ENCODE measurements at regions not wholly inside any gene's neighbourhood (a gene's known extent, or its start where the extent isn't known, plus 50 kb on each side); places are given as distances from the start of the nearest gene placed in this dataset.
A peak's percentile ranks its signal among the peaks of the same experiment; 100 is the strongest.

GRCh38 chr3:107236655-107237337, 140.4 kb upstream of the CCDC54 start:
- DNase-seq (ENCODE audit: low spot score) = no peak
- no peak for TF ChIP-seq CTCF (IDR thresholded peaks at IDR 0.05; ENCODE audit: extremely low read depth, missing control alignments)

- TF ChIP-seq CTCF (IDR thresholded peaks at IDR 0.05; ENCODE audit: extremely low read depth, missing control alignments) = no peak
- no peak for DNase-seq (ENCODE audit: low spot score)
Observed at GRCh38 chr3:107238787-107239186, 138.5 kb upstream of the CCDC54 start.

- TF ChIP-seq CTCF (IDR thresholded peaks at IDR 0.05; ENCODE audit: extremely low read depth, missing control alignments) = no peak
- DNase-seq (ENCODE audit: low spot score) = no peak
Observed at GRCh38 chr3:107239703-107240102, 137.5 kb upstream of the CCDC54 start.

- TF ChIP-seq CTCF (IDR thresholded peaks at IDR 0.05; ENCODE audit: extremely low read depth, missing control alignments) = no peak
- DNase-seq (ENCODE audit: low spot score) = peak; percentile 84
Observed at GRCh38 chr3:107240183-107241091, 136.8 kb upstream of the CCDC54 start.

- DNase-seq (ENCODE audit: low spot score) = no peak
- no peak for TF ChIP-seq CTCF (IDR thresholded peaks at IDR 0.05; ENCODE audit: extremely low read depth, missing control alignments)
Observed at GRCh38 chr3:107241217-107241616, 136.0 kb upstream of the CCDC54 start.

GRCh38 chr3:107242579-107242978, 134.7 kb upstream of the CCDC54 start:
- no peak for TF ChIP-seq CTCF (IDR thresholded peaks at IDR 0.05; ENCODE audit: extremely low read depth, missing control alignments)
- DNase-seq (ENCODE audit: low spot score) = no peak

GRCh38 chr3:107247116-107247515, 130.1 kb upstream of the CCDC54 start:
- DNase-seq (ENCODE audit: low spot score) = no peak
- TF ChIP-seq CTCF (IDR thresholded peaks at IDR 0.05; ENCODE audit: extremely low read depth, missing control alignments) = no peak

All from GM20000 (cell line).